GM19463 (cell line): ENCODE measurements at regions not wholly inside any gene's neighbourhood (a gene's known extent, or its start where the extent isn't known, plus 50 kb on each side); places are given as distances from the start of the nearest gene placed in this dataset.

ENCODE experiments used
- ATAC-seq: cut with Tn5 transposase; IDR thresholded peaks from one replicate; pipeline ENCODE4 v1.9.1; 2021; ENCODE audit warnings: mild to moderate bottlenecking, moderate library complexity; ENCODE audit not compliant: unreplicated experiment

DNA sequence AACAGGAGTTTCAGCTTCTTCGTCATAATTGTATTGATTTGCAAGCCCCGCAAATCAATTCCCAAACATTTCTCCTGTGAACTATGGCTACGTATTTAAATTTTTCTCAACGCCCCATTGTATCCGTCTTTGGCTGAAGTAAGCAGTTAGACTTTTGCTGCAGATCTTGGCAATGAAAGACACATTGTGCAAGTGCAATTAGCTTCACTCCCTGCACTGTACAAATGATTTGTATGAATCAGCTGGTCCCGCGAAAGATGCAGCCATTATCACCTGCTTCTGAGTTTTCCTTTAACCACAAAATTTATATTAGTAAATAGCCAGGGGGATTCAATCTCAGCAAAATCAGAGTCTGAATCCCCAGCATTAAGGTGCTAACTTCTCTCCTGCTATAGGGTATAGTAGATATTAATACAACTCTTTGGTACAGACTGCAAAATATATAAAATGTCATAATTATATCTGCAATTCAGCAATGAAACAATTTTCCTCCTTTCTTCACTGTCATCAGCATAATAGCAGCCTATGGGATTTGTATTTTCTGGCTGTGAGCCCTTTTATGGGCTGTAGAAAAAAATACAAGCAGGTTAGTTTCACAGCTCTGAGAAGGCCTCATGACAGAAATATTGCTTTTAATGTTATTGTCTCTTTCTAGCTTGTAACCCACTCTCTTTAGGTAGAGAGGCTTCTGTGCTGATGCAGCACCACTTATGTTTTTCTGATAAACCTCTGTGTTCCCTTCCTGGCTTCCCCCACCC is 68.4 kb upstream of the SMARCA2 start:
- ATAC-seq, result no peak

- no peak for ATAC-seq
These were observed 67.7 kb upstream of the SMARCA2 start for GRCh38 chr9:1947438-1947837.

GRCh38 chr9:1948541-1948940 is 66.6 kb upstream of the SMARCA2 start:
- ATAC-seq, result no peak

- ATAC-seq, result no peak
These were observed 63.7 kb upstream of the SMARCA2 start for GRCh38 chr9:1951446-1951845.

DNA sequence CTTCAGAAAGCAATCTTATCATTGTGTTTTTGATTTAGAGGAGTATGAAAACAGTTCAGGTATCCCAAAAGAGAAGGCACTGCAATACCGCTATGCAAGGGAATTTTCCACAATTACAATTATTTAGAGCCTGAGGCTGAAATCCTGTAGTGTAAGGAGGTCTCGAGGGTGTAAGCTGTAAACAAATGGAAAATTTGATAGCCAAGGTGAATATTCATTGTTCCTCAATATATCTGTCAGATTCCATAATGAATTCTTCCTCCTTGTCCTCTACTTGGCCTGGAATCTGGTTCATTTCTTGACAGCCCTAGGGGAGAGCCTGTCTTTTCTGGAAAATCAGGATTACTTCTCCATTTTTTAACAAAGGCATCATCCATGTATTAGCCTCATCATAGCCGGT is 63.1 kb upstream of the SMARCA2 start:
- ATAC-seq, result no peak

- no peak for ATAC-seq
These were observed 60.9 kb upstream of the SMARCA2 start for GRCh38 chr9:1954238-1954637.

- ATAC-seq, result peak; percentile 61
These were observed 58.2 kb upstream of the SMARCA2 start for GRCh38 chr9:1956958-1957357.

GRCh38 chr9:1957856-1958255 is 57.3 kb upstream of the SMARCA2 start:
- no peak for ATAC-seq

DNA sequence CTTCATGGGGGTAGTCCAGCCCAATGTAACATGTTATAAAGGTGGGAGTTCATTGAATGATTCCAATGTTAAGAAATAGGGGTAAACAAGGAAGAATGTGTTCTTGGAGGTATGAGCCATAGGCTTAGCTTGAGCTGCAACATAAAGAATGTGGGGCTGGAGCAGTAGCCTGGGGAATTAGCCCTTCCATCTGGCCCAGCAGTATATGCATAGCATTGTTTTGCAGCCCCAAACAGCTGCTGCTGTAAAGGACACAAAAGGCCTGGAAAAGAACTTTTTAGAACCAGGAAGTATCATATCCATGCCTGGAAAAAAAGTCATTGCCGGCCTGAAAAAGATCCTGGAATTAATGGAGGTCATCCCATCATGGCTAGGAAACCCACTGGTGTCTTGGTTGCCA is 55.8 kb upstream of the SMARCA2 start:
- ATAC-seq, result no peak

DNA sequence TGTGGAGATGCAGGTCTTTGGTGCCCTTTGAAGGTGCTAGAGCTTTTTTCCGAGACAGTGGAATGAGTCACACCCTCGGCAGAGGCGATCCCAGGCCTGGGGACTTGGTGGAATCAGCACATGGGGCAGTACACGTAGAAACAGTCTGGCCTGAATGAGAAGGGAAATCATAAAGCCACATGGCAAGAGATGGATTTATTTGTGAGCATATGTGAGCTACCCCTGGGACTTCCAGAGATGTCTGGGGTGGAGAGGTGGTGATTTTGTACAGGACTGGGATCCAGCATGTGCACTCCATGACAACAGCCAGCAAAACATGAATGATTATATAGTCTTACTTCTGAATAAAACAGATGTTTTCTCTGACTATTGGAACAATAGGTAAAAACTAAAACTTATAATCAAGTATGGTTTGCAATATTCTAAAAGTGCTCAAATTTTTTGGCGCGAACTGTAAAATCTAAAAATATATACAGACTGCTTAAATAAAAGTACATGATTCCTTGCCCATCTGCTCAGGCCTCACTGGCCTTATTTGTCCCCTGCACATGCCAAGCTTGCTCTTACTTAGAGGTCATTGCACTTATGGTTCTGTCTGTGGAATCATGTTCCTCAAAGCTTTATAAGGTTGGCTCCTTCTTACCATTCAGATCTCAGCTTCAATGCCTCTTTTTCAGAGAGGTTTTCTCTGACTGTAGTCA is 54.7 kb upstream of the SMARCA2 start:
- no peak for ATAC-seq

GRCh38 chr9:1962122-1962521 is 53.0 kb upstream of the SMARCA2 start:
- no peak for ATAC-seq

DNA sequence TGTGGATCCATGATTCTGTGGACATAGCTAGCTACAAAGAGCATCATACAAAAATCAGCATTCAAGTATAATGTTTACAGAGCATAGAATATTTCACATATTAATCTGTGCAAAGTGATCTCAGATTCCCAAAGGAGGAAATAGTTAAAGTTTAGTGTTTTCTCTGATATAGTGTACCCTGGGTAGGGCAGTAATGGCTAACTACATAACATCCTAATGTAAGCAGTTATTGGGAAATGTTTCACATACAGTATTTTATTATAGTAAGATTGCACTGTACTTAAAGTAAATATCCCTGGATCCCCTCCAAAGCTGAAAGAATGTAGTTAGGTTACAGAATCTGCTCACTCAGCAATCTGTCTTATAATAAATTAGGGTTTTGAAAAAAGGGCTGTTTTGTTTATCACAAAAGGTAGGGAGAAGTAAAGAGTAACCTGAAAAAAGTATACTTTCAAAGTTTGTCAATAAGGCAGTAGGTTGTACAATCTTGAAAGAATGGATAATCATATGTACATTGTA is 52.5 kb upstream of the SMARCA2 start:
- no peak for ATAC-seq

- ATAC-seq, result no peak
These were observed 51.1 kb upstream of the SMARCA2 start for GRCh38 chr9:1964093-1964492.
